GM12875 (cell line): ENCODE measurements at regions not wholly inside any gene's neighbourhood (a gene's known extent, or its start where the extent isn't known, plus 50 kb on each side); places are given as distances from the start of the nearest gene placed in this dataset.
"Not testable (repeated sequence)": the region's sequence is repeated elsewhere in the genome, so short reads cannot be mapped to it uniquely, and the experiment has no call there.

Experiments used
- H3K4me3 ChIP-seq: one replicate; pipeline ENCODE4 v1.5.1; 2011; ENCODE audit warnings: low read depth, low read length, control low read depth
- CTCF ChIP-seq: IDR thresholded peaks from 2 replicates; pipeline ENCODE4 v1.5.1; 2011; ENCODE audit warnings: low read depth, mild to moderate bottlenecking, control low read depth, inconsistent platforms, low read length, moderate library complexity, borderline replicate concordance; ENCODE audit not compliant: insufficient read depth

GRCh38 chr4:20017777-20018115 lies 234.0 kb upstream of the SLIT2 start:
- no peak for TF ChIP-seq CTCF
- no peak overlapping the region for H3K4me3 ChIP-seq

GRCh38 chr4:20017070-20017776 lies 234.5 kb upstream of the SLIT2 start:
- H3K4me3 ChIP-seq, result no peak overlapping the region
- no peak for TF ChIP-seq CTCF

GRCh38 chr4:20015636-20016224 lies 236.0 kb upstream of the SLIT2 start:
- no peak for TF ChIP-seq CTCF
- H3K4me3 ChIP-seq, result no peak overlapping the region

- not testable (repeated sequence) for H3K4me3 ChIP-seq
Measured at GRCh38 chr4:20003836-20004558, 247.7 kb upstream of the SLIT2 start.

- no peak for TF ChIP-seq CTCF
- H3K4me3 ChIP-seq, result no peak overlapping the region
Measured at GRCh38 chr4:19999775-20000414, 251.8 kb upstream of the SLIT2 start.

GRCh38 chr4:19999276-19999675 lies 252.4 kb upstream of the SLIT2 start:
- no peak overlapping the region for H3K4me3 ChIP-seq
- no peak for TF ChIP-seq CTCF

- H3K4me3 ChIP-seq, result no peak overlapping the region
Measured at GRCh38 chr4:19993242-19993641, 258.5 kb upstream of the SLIT2 start.

More at GRCh38 chr4:19993242-19993641, 258.5 kb upstream of the SLIT2 start:
- no peak for TF ChIP-seq CTCF
